H1 (cell line): ENCODE measurements at regions not wholly inside any gene's neighbourhood (a gene's known extent, or its start where the extent isn't known, plus 50 kb on each side); places are given as distances from the start of the nearest gene placed in this dataset.

Experiments used
- CTCF ChIA-PET: fragments of 300-600 bp; sonication (Branson Sonifier 250); formaldehyde crosslinking; loops from one replicate; lab custom pipeline; 2021; ENCODE audit not compliant: partially characterized antibody; lab: Charles Lee
- POLR2A ChIA-PET: fragments of 300-600 bp; sonication (Branson Sonifier 250); formaldehyde crosslinking; loops from one replicate; lab custom pipeline; 2021; ENCODE audit warnings: inconsistent platforms; ENCODE audit not compliant: partially characterized antibody; lab: Charles Lee
- DNase-seq, 2 experiments: peaks; one replicate each; pipeline versions ENCODE4 v3.0.0 to v3.0.0-alpha.2; 2010 to 2022; ENCODE audit warnings: low spot score in 2 of 2, low read depth in 1 of 2, mixed read lengths in 1 of 2
- FAIRE-seq: peaks from 2 replicates; lab custom pipeline; 2011; peaks lifted over from hg19 to GRCh38; lab: Jason Lieb, UNC
- H2AFZ ChIP-seq: 2 replicates; pipeline ENCODE4 v1.8.1; 2012; ENCODE audit warnings: low read length, inconsistent platforms
- H2AK5ac ChIP-seq: 2 replicates; pipeline ENCODE4 v1.6.1; 2013; ENCODE audit warnings: low read depth, low read length
- H2BK120ac ChIP-seq: replicated peaks from 2 replicates; pipeline ENCODE3; 2013; ENCODE audit warnings: low read depth, low read length, inconsistent platforms
- H2BK12ac ChIP-seq: 2 replicates; pipeline ENCODE4 v1.6.1; 2013; ENCODE audit warnings: low read depth, low read length
- H2BK15ac ChIP-seq: 2 replicates; pipeline ENCODE4 v1.6.1; 2013; ENCODE audit warnings: low read length
- H2BK20ac ChIP-seq: 2 replicates; pipeline ENCODE4 v1.6.1; 2013; ENCODE audit warnings: low read length
- H2BK5ac ChIP-seq: 2 replicates; pipeline ENCODE4 v1.6.1; 2013; ENCODE audit warnings: low read depth, low read length
- H3K14ac ChIP-seq: 2 replicates; pipeline ENCODE4 v1.6.1; 2013; ENCODE audit warnings: inconsistent platforms; ENCODE audit not compliant: insufficient read length
- H3K18ac ChIP-seq: 2 replicates; pipeline ENCODE4 v1.6.1; 2013; ENCODE audit warnings: low read length; ENCODE audit errors: extremely low read depth
- H3K23ac ChIP-seq: 2 replicates; pipeline ENCODE4 v1.6.1; 2013; ENCODE audit warnings: inconsistent platforms; ENCODE audit not compliant: insufficient read length
- H3K23me2 ChIP-seq: 2 replicates; pipeline ENCODE4 v1.6.1; 2013; ENCODE audit warnings: low read depth, low read length
- H3K27ac ChIP-seq: 2 replicates; pipeline ENCODE4 v1.6.1; 2011; ENCODE audit warnings: low read depth, low read length, inconsistent platforms
- H3K27me3 ChIP-seq, 4 experiments: replicated peaks in 1 of 4; 1 replicate in 1 of 4; 2 replicates in 3 of 4; pipeline versions ENCODE4 v1.6.1 to v1.8.1; 2011 to 2013; ENCODE audit warnings: low read length in 3 of 4, mild to moderate bottlenecking in 3 of 4, inconsistent platforms in 2 of 4, mixed read lengths in 2 of 4, moderate library complexity in 1 of 4; ENCODE audit not compliant: control insufficient read depth in 3 of 4, insufficient read depth in 3 of 4; ENCODE audit errors: extremely low read depth in 1 of 4
- H3K36me3 ChIP-seq, 4 experiments: 2 replicates each; pipeline versions ENCODE4 v1.6.1 to v1.8.1; 2011 to 2013; ENCODE audit warnings: mild to moderate bottlenecking in 4 of 4, low read length in 3 of 4, moderate library complexity in 2 of 4, control low read depth in 1 of 4, inconsistent platforms in 1 of 4; ENCODE audit not compliant: insufficient read depth in 4 of 4, control insufficient read depth in 2 of 4
- H3K4ac ChIP-seq: replicated peaks from 2 replicates; pipeline ENCODE3; 2013; ENCODE audit warnings: low read length, low read depth, mixed read lengths, inconsistent platforms; ENCODE audit not compliant: insufficient read length
- H3K4me1 ChIP-seq, 4 experiments: replicated peaks in 1 of 4; 1 replicate in 1 of 4; 2 replicates in 3 of 4; pipeline versions ENCODE4 v1.6.1 to v1.8.1; 2011 to 2013; ENCODE audit warnings: low read length in 3 of 4, inconsistent platforms in 2 of 4, mixed read lengths in 1 of 4; ENCODE audit not compliant: insufficient read depth in 4 of 4, control insufficient read depth in 3 of 4
- H3K4me2 ChIP-seq, 2 experiments: 2 replicates each; pipeline versions ENCODE4 v1.6.1 to v1.8.1; 2011 to 2013; ENCODE audit warnings: low read depth in 2 of 2, low read length in 2 of 2, control low read depth in 1 of 2, inconsistent platforms in 1 of 2, mild to moderate bottlenecking in 1 of 2; ENCODE audit not compliant: insufficient read depth in 1 of 2
- H3K4me3 ChIP-seq, 4 experiments: fragments of 200-600, 300-600 bp in 1 of 4; sonication (generic), shearing (Covaris generic), sonication (Bioruptor Twin) in 1 of 4; 2 replicates each; pipeline versions ENCODE4 v1.5.1 to v1.8.1; 2011 to 2016; ENCODE audit warnings: low read length in 4 of 4, low read depth in 3 of 4, control low read depth in 2 of 4, inconsistent platforms in 2 of 4, mild to moderate bottlenecking in 2 of 4, mixed read lengths in 1 of 4, moderate library complexity in 1 of 4; ENCODE audit not compliant: insufficient read depth in 2 of 4; ENCODE audit errors: extremely low read depth in 1 of 4
- H3K56ac ChIP-seq: replicated peaks from 2 replicates; pipeline ENCODE3; 2013; ENCODE audit warnings: low read depth, mild to moderate bottlenecking, mixed read lengths, low read length, inconsistent platforms; ENCODE audit not compliant: insufficient read length
- H3K79me1 ChIP-seq: 2 replicates; pipeline ENCODE4 v1.6.1; 2013; ENCODE audit warnings: low read depth, low read length, control low read depth
- H3K79me2 ChIP-seq, 2 experiments: 2 replicates each; pipeline versions ENCODE4 v1.6.1 to v1.8.1; 2012 to 2013; ENCODE audit warnings: low read length in 2 of 2, mild to moderate bottlenecking in 2 of 2, inconsistent platforms in 1 of 2; ENCODE audit not compliant: insufficient read depth in 2 of 2, control insufficient read depth in 1 of 2
- H3K9ac ChIP-seq, 4 experiments: replicated peaks in 1 of 4; 1 replicate in 1 of 4; 2 replicates in 3 of 4; pipeline versions ENCODE4 v1.6.1 to v1.8.1; 2011 to 2013; ENCODE audit warnings: low read depth in 3 of 4, low read length in 3 of 4, control low read depth in 2 of 4, mild to moderate bottlenecking in 2 of 4, moderate library complexity in 2 of 4, inconsistent platforms in 1 of 4; ENCODE audit errors: extremely low read depth in 1 of 4
- H3K9me3 ChIP-seq, 2 experiments: 2 replicates each; pipeline versions ENCODE4 v1.6.1 to v1.8.1; 2012 to 2013; ENCODE audit warnings: mild to moderate bottlenecking in 2 of 2, moderate library complexity in 2 of 2, control low read depth in 1 of 2, inconsistent platforms in 1 of 2, low read depth in 1 of 2, low read length in 1 of 2, mixed read lengths in 1 of 2; ENCODE audit not compliant: insufficient read depth in 2 of 2
- H4K20me1 ChIP-seq, 2 experiments: replicated peaks in 1 of 2; 2 replicates each; pipeline versions ENCODE3 to v1.8.1; 2011 to 2013; ENCODE audit warnings: inconsistent platforms in 2 of 2, low read length in 2 of 2, mild to moderate bottlenecking in 1 of 2; ENCODE audit not compliant: insufficient read depth in 2 of 2, control insufficient read depth in 1 of 2
- H4K5ac ChIP-seq: 2 replicates; pipeline ENCODE4 v1.6.1; 2013; ENCODE audit warnings: low read length, low read depth, mixed read lengths, inconsistent platforms; ENCODE audit not compliant: insufficient read length
- H4K8ac ChIP-seq: 2 replicates; pipeline ENCODE4 v1.8.0; 2013; ENCODE audit warnings: mild to moderate bottlenecking, moderate library complexity, low read length, inconsistent platforms; ENCODE audit not compliant: insufficient read depth; ENCODE audit errors: extremely low read depth
- H4K91ac ChIP-seq: replicated peaks from 2 replicates; pipeline ENCODE3; 2013; ENCODE audit warnings: low read length, mixed read lengths, inconsistent platforms; ENCODE audit not compliant: insufficient read length
- POU5F1 ChIP-seq: IDR thresholded peaks from 2 replicates; pipeline ENCODE4 v1.6.1; 2011; ENCODE audit warnings: low read depth, mild to moderate bottlenecking, low read length, moderate library complexity
- SIX5 ChIP-seq: IDR thresholded peaks from 2 replicates; pipeline ENCODE4 v1.6.1; 2011; ENCODE audit warnings: mild to moderate bottlenecking, low read depth, low read length
- TBP ChIP-seq: IDR thresholded peaks from 2 replicates; pipeline ENCODE4 v1.6.1; 2011; ENCODE audit warnings: low read depth, low read length, improper control_type of control experiment
- TEAD4 ChIP-seq: IDR thresholded peaks from 2 replicates; pipeline ENCODE4 v1.6.1; 2012; ENCODE audit warnings: low read depth, low read length, inconsistent platforms, mixed read lengths
- whole genome bisulfite sequencing, 2 experiments: shearing (Covaris generic) in 1 of 2; methylation state at CpG; one replicate each; pipeline versions ENCODE4 v1.1.6 to v1.1.7; 2013 to 2015; ENCODE audit warnings: low lambda C conversion rate in 2 of 2, mixed read lengths in 2 of 2, inconsistent platforms in 1 of 2, low coverage in 1 of 2, missing lambda C conversion rate in 1 of 2; ENCODE audit not compliant: insufficient replicate concordance in 2 of 2, insufficient coverage in 1 of 2, insufficient read length in 1 of 2; ENCODE audit errors: extremely low coverage in 1 of 2, missing lambda C conversion rate in 1 of 2; 5-methylcytosine and 5-hydroxymethylcytosine counted together

DNA sequence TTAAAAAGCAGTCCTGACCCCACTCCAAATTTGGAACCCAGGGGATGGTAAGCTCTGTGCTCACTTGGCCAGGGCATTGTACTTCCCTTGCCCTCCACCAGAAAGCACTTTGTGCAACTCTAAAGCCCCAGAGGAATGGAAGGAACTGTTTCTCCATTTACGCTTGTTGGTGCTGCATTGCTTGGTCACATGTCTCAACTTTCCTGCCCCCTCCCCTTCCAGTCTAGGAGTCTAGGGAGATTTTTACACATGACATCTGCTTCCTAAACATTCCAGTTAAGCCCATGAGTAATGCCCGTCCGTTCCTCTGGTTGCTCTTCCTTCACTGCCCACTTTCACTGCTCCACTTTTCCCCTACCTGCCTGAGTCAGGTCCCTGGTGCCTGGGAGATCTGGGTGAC is 92.6 kb upstream of the MAP1LC3B2 start:
- Histone ChIP-seq H3K4me2 (no peak overlapping the region), H3K9ac (no peak overlapping the region), H4K8ac (no peak overlapping the region), H3K27me3 (no peaks in the 10 kb centered on the region), H3K4ac (no peak overlapping the region), H3K36me3 (no peaks in the 10 kb centered on the region), H2AFZ (no peak overlapping the region), H3K27ac (no peak overlapping the region), H3K23me2 (no peaks in the 10 kb centered on the region; the same call in 1 of the 2 replicates), H3K4me1 (no peaks in the 10 kb centered on the region), H4K5ac (no peak overlapping the region), H3K4me3 (no peak overlapping the region), H2BK5ac (no peak overlapping the region), H2BK20ac (no peak overlapping the region), H3K23ac (no peak overlapping the region), H2BK12ac (no peak overlapping the region), H3K79me1 (no peaks in the 10 kb centered on the region), H3K18ac (no peak overlapping the region), H4K91ac (no peak overlapping the region), H4K20me1 (no peaks in the 10 kb centered on the region), H3K9me3 (no peaks in the 10 kb centered on the region), H2BK15ac (no peak overlapping the region), H3K56ac (no peak overlapping the region), H2BK120ac (no peak overlapping the region), H2AK5ac (no peak overlapping the region), H3K79me2 (no peaks in the 10 kb centered on the region), H3K14ac (no peak overlapping the region)
- POLR2A ChIA-PET: interaction anchor here (1.5 kb wide), 1 partner anchor 14 kb away, joined by 3 read pairs; no protein-coding TSS in a partner anchor
- FAIRE-seq: no peak
- CTCF ChIA-PET: interaction anchor here (1.6 kb wide), 1 partner anchor 28 kb away, joined by 3 read pairs; no protein-coding TSS in a partner anchor
- no peak for DNase-seq
- 75% methylated on average over 3 of the region's 3 CpGs; no CpG with 5 or more reads in 1 of the 2 experiments for WGBS, 2 experiments
- no peak for TF ChIP-seq SIX5
- no peak for TF ChIP-seq POU5F1
- no peak for TF ChIP-seq TEAD4
- TF ChIP-seq TBP: no peak
